A673 (cell line): ENCODE measurements at regions not wholly inside any gene's neighbourhood (a gene's known extent, or its start where the extent isn't known, plus 50 kb on each side); places are given as distances from the start of the nearest gene placed in this dataset.
"Not testable (repeated sequence)": the region's sequence is repeated elsewhere in the genome, so short reads cannot be mapped to it uniquely, and the experiment has no call there.

Experiments used
- CTCF ChIP-seq: fragments of 300-800, 200-600 bp; sonication (generic); conservative IDR thresholded peaks from 2 replicates; pipeline ENCODE4 v1.5.1; 2017; ENCODE audit warnings: low read depth, mild to moderate bottlenecking, antibody characterized with exemption, low read length, moderate library complexity, mixed read lengths
- EZH2 ChIP-seq: fragments of 200-600 bp; sonication (generic); IDR thresholded peaks from 2 replicates; pipeline ENCODE4 v1.6.1; 2017; ENCODE audit warnings: borderline replicate concordance, low read depth, mild to moderate bottlenecking, mixed read lengths, antibody characterized with exemption, low read length; ENCODE audit not compliant: poor library complexity, severe bottlenecking

DNA sequence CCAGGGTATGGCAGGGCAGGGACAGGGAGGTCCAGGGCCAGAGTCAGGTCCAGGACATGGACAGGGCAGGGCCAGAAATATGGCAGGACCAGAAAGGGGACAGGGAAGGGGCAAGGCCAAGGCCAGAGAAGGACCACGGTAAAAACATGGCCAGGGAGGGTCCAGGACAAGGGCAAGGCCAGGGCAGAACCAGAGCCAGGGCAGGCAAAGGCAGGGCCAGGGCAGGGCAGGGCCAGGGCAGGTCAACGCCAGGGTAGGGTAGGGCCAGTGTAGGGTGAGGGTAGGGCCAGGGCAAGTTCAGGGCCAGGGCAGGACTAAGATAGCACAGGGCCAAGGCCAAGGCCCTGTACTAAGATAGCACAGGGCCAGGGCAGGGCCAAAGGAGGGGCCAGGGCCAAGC, 408.3 kb downstream of the ZNF33B start:
- not testable (repeated sequence) for TF ChIP-seq CTCF, EZH2
